Neural cell (in vitro differentiated cells): ENCODE measurements at regions not wholly inside any gene's neighbourhood (a gene's known extent, or its start where the extent isn't known, plus 50 kb on each side); places are given as distances from the start of the nearest gene placed in this dataset.

ENCODE experiments used
- H2AFZ ChIP-seq: fragments of 200-600, 300-800 bp; sonication (generic), shearing (Covaris generic); 2 replicates; pipeline ENCODE4 v1.6.0; 2014; ENCODE audit warnings: low read depth, mild to moderate bottlenecking, antibody characterized with exemption, low read length, moderate library complexity
- H3F3A ChIP-seq: fragments of 200-600 bp; shearing (Covaris generic); 2 replicates; pipeline ENCODE4 v1.6.1; 2016; ENCODE audit warnings: mild to moderate bottlenecking, moderate library complexity, mixed read lengths, antibody characterized with exemption, low read length; ENCODE audit not compliant: insufficient read depth, poor library complexity, severe bottlenecking
- H3K27ac ChIP-seq: fragments of 200-600, 300-800 bp; sonication (generic), shearing (Covaris generic); 2 replicates; pipeline ENCODE4 v1.5.1; 2014; ENCODE audit warnings: mild to moderate bottlenecking, low read length, moderate library complexity
- H3K27me3 ChIP-seq: fragments of 300-800, 200-600 bp; sonication (generic), shearing (Covaris generic); 2 replicates; pipeline ENCODE4 v1.6.0; 2014; ENCODE audit warnings: mild to moderate bottlenecking, low read depth, low read length, moderate library complexity; ENCODE audit not compliant: insufficient read depth
- H3K36me3 ChIP-seq: fragments of 300-800, 200-600 bp; sonication (generic), shearing (Covaris generic); 2 replicates; pipeline ENCODE4 v1.5.1; 2014; ENCODE audit warnings: mild to moderate bottlenecking, antibody characterized with exemption, low read length, moderate library complexity; ENCODE audit not compliant: insufficient read depth
- H3K4me2 ChIP-seq: fragments of 300-800, 200-600 bp; sonication (generic), shearing (Covaris generic); 2 replicates; pipeline ENCODE4 v1.6.0; 2014; ENCODE audit warnings: mild to moderate bottlenecking, low read length
- H3K4me3 ChIP-seq: fragments of 300-800, 200-600 bp; sonication (generic), shearing (Covaris generic); 2 replicates; pipeline ENCODE4 v1.5.1; 2014; ENCODE audit warnings: mild to moderate bottlenecking, low read length, moderate library complexity
- H3K79me2 ChIP-seq: fragments of 200-600 bp; shearing (Covaris generic); replicated peaks from 2 replicates; pipeline ENCODE4 v1.6.0; 2014; ENCODE audit warnings: mild to moderate bottlenecking, low read length, moderate library complexity; ENCODE audit not compliant: insufficient read depth
- H3K9ac ChIP-seq: fragments of 300-800, 200-600 bp; sonication (generic), shearing (Covaris generic); 2 replicates; pipeline ENCODE4 v1.6.1; 2016; ENCODE audit warnings: mild to moderate bottlenecking, low read length, mixed read lengths
- H3K9me2 ChIP-seq: fragments of 200-600 bp; shearing (Covaris generic); 2 replicates; pipeline ENCODE4 v1.6.1; 2016; ENCODE audit warnings: mild to moderate bottlenecking, low read length, mixed read lengths; ENCODE audit not compliant: insufficient read depth
- H3K9me3 ChIP-seq: fragments of 200-600, 300-800 bp; sonication (generic), shearing (Covaris generic); 2 replicates; pipeline ENCODE4 v1.6.1; 2016; ENCODE audit warnings: mild to moderate bottlenecking, mixed run types, low read length, moderate library complexity, mixed read lengths
- H4K20me1 ChIP-seq: fragments of 200-600 bp; shearing (Covaris generic); 2 replicates; pipeline ENCODE4 v1.6.1; 2016; ENCODE audit warnings: mild to moderate bottlenecking, mixed run types; ENCODE audit not compliant: insufficient read depth
- CTCF ChIP-seq: fragments of 450-650 bp; IDR thresholded peaks from 2 replicates; pipeline ENCODE4 v1.5.1; 2014; ENCODE audit warnings: antibody characterized with exemption, mild to moderate bottlenecking, moderate library complexity; ENCODE audit not compliant: poor library complexity, severe bottlenecking
- EP300 ChIP-seq: fragments of 450-650 bp; conservative IDR thresholded peaks from 2 replicates; pipeline ENCODE4 v1.6.1; 2014; ENCODE audit warnings: antibody characterized with exemption, mild to moderate bottlenecking, moderate library complexity; ENCODE audit not compliant: poor library complexity, severe bottlenecking
- EZH2 ChIP-seq: fragments of 200-600, 300-800 bp; shearing (Covaris generic), sonication (generic); IDR thresholded peaks from 2 replicates; pipeline ENCODE4 v1.6.1; 2014; ENCODE audit warnings: antibody characterized with exemption, low read length, borderline replicate concordance, mild to moderate bottlenecking; ENCODE audit not compliant: insufficient read depth, poor library complexity, severe bottlenecking
- MXI1 ChIP-seq: fragments of 450-650 bp; conservative IDR thresholded peaks from 2 replicates; pipeline ENCODE4 v1.6.1; 2014; ENCODE audit warnings: antibody characterized with exemption, mild to moderate bottlenecking; ENCODE audit not compliant: poor library complexity, severe bottlenecking
- POLR2AphosphoS5 ChIP-seq: IDR thresholded peaks from 2 replicates; pipeline ENCODE4 v1.6.1; 2012
- RAD21 ChIP-seq: fragments of 450-650 bp; conservative IDR thresholded peaks from 2 replicates; pipeline ENCODE4 v1.6.1; 2014; ENCODE audit warnings: antibody characterized with exemption, mild to moderate bottlenecking, moderate library complexity
- SMC3 ChIP-seq: fragments of 450-650 bp; conservative IDR thresholded peaks from 2 replicates; pipeline ENCODE4 v1.6.1; 2014; ENCODE audit warnings: antibody characterized with exemption, mild to moderate bottlenecking, moderate library complexity; ENCODE audit not compliant: poor library complexity
- TAF1 ChIP-seq: IDR thresholded peaks from 2 replicates; pipeline ENCODE4 v1.6.1; 2012; ENCODE audit warnings: low read depth
- TF ChIP-seq, protein P1 (sequence below): IDR thresholded peaks from 2 replicates; pipeline ENCODE4 v1.6.1; 2012; ENCODE audit warnings: borderline replicate concordance

GRCh38 chr1:58325866-58326265, 220.7 kb downstream of the OMA1 start:
- Histone ChIP-seq H3K27me3 (no peaks in the 10 kb centered on the region), H2AFZ (no peak overlapping the region), H3K9me3 (no peaks in the 10 kb centered on the region), H3K9me2 (no peaks in the 10 kb centered on the region), H4K20me1 (no peaks in the 10 kb centered on the region), H3K9ac (no peak overlapping the region), H3K79me2 (no peaks in the 10 kb centered on the region), H3K36me3 (no peaks in the 10 kb centered on the region), H3K4me2 (no peak overlapping the region), H3K4me3 (peak overlapping the region; percentile 5), H3K27ac (no peak overlapping the region), H3F3A (no peaks in the 10 kb centered on the region)
- no peak for TF ChIP-seq CTCF
- no peak for TF ChIP-seq EP300
- TF ChIP-seq, protein P1, sequence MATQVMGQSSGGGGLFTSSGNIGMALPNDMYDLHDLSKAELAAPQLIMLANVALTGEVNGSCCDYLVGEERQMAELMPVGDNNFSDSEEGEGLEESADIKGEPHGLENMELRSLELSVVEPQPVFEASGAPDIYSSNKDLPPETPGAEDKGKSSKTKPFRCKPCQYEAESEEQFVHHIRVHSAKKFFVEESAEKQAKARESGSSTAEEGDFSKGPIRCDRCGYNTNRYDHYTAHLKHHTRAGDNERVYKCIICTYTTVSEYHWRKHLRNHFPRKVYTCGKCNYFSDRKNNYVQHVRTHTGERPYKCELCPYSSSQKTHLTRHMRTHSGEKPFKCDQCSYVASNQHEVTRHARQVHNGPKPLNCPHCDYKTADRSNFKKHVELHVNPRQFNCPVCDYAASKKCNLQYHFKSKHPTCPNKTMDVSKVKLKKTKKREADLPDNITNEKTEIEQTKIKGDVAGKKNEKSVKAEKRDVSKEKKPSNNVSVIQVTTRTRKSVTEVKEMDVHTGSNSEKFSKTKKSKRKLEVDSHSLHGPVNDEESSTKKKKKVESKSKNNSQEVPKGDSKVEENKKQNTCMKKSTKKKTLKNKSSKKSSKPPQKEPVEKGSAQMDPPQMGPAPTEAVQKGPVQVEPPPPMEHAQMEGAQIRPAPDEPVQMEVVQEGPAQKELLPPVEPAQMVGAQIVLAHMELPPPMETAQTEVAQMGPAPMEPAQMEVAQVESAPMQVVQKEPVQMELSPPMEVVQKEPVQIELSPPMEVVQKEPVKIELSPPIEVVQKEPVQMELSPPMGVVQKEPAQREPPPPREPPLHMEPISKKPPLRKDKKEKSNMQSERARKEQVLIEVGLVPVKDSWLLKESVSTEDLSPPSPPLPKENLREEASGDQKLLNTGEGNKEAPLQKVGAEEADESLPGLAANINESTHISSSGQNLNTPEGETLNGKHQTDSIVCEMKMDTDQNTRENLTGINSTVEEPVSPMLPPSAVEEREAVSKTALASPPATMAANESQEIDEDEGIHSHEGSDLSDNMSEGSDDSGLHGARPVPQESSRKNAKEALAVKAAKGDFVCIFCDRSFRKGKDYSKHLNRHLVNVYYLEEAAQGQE, result no peak
- TF ChIP-seq TAF1, result no peak
- no peak for TF ChIP-seq RAD21
- no peak for TF ChIP-seq POLR2AphosphoS5
- TF ChIP-seq EZH2, result no peak
- TF ChIP-seq SMC3, result no peak
- TF ChIP-seq MXI1, result no peak

DNA sequence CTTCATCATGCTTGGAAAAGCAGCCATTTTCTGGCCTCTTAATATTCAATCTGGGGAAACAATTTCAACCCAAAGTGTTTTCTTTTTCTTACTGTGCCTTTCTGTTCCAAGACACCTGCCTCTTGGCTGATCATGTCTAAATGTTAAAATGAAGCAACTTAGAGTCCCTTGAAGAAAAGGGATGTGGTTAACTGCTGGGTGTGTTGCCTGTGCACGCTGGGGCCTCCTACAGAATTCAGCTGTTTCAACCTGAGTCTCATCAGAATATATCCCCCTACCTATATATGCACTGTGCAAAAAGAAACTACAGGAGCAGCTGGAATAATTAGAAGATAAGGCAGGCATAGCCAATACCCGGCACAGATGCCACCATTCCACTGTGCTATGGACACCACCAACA, 222.0 kb downstream of the OMA1 start:
- Histone ChIP-seq H3K27ac (no peak overlapping the region), H3K9me3 (no peaks in the 10 kb centered on the region), H3F3A (no peaks in the 10 kb centered on the region), H4K20me1 (no peaks in the 10 kb centered on the region), H3K36me3 (no peaks in the 10 kb centered on the region), H3K9me2 (no peaks in the 10 kb centered on the region), H3K4me2 (no peak overlapping the region), H3K9ac (no peak overlapping the region), H3K4me3 (no peak overlapping the region), H3K27me3 (no peaks in the 10 kb centered on the region), H2AFZ (no peak overlapping the region), H3K79me2 (no peaks in the 10 kb centered on the region)
- TF ChIP-seq EZH2 (no peak), TAF1 (no peak), POLR2AphosphoS5 (no peak), CTCF (no peak), MXI1 (no peak), RAD21 (no peak), SMC3 (no peak), EP300 (no peak)
- TF ChIP-seq, protein P1, result no peak
